ENCODE measurements at regions not wholly inside any gene's neighbourhood (a gene's known extent, or its start where the extent isn't known, plus 50 kb on each side); places are given as distances from the start of the nearest gene placed in this dataset.

GRCh38 chrX:101823236-101823635, 108.6 kb downstream of the ZMAT1 start:
- TF ChIP-seq POLR2A (IDR thresholded peaks at IDR 0.05) (no peak), CTCF (IDR thresholded peaks at IDR 0.05) (no peak)
